Caco-2 (cell line): ENCODE measurements at regions not wholly inside any gene's neighbourhood (a gene's known extent, or its start where the extent isn't known, plus 50 kb on each side); places are given as distances from the start of the nearest gene placed in this dataset.
"Not testable (repeated sequence)": the region's sequence is repeated elsewhere in the genome, so short reads cannot be mapped to it uniquely, and the experiment has no call there.

Experiments
- BruUV-seq: library from RNA; stranded (reverse); fragments of 400-500 nt; replicated peaks from 2 replicates; lab custom pipeline; 2021; lab: Mats Ljungman, UMichigan
- CTCF ChIA-PET: fragments of 300-600 bp; sonication (Branson Sonifier 250); formaldehyde crosslinking; loops from one replicate; lab custom pipeline; 2022; ENCODE audit warnings: antibody characterized with exemption; lab: Charles Lee
- POLR2A ChIA-PET: fragments of 300-600 bp; sonication (Branson Sonifier 250); formaldehyde crosslinking; loops from one replicate; lab custom pipeline; 2022; ENCODE audit warnings: antibody characterized with exemption; lab: Charles Lee
- DNase-seq, 2 experiments: peaks; one replicate each; pipeline versions ENCODE4 v3.0.0 to v3.0.0-alpha.2; 2020 to 2022
- H3K27me3 ChIP-seq: replicated peaks from 2 replicates; pipeline ENCODE4 v1.6.0; 2011; ENCODE audit warnings: low read length; ENCODE audit not compliant: control insufficient read depth, insufficient read depth
- H3K36me3 ChIP-seq: 2 replicates; pipeline ENCODE4 v1.5.1; 2011; ENCODE audit warnings: low read length; ENCODE audit not compliant: control insufficient read depth, insufficient read depth
- H3K4me1 ChIP-seq: fragments of 250-450 bp; sonication (Bioruptor Pico); 2 replicates; pipeline ENCODE4 v1.5.1; 2020; ENCODE audit warnings: mild to moderate bottlenecking
- H3K4me3 ChIP-seq: 2 replicates; pipeline ENCODE4 v1.5.1; 2011; ENCODE audit warnings: low read depth, mild to moderate bottlenecking, control low read depth, low read length
- H3K9me3 ChIP-seq: fragments of 250-450 bp; sonication (Bioruptor Pico); 2 replicates; pipeline ENCODE4 v1.5.1; 2020; ENCODE audit warnings: mild to moderate bottlenecking, moderate library complexity
- H3K27ac Mint-ChIP-seq: one replicate; pipeline ENCODE4 v1.8.0; 2022; ENCODE audit warnings: mixed read lengths; ENCODE audit not compliant: unreplicated experiment
- H3K27me3 Mint-ChIP-seq: one replicate; pipeline ENCODE4 v1.8.0; 2022; ENCODE audit warnings: mixed read lengths; ENCODE audit not compliant: insufficient read depth, unreplicated experiment
- H3K36me3 Mint-ChIP-seq: one replicate; pipeline ENCODE4 v1.8.0; 2022; ENCODE audit warnings: mild to moderate bottlenecking, mixed read lengths; ENCODE audit not compliant: insufficient read depth, unreplicated experiment
- H3K4me1 Mint-ChIP-seq: one replicate; pipeline ENCODE4 v1.8.0; 2022; ENCODE audit warnings: low read depth, mixed read lengths; ENCODE audit not compliant: unreplicated experiment
- H3K4me3 Mint-ChIP-seq: one replicate; pipeline ENCODE4 v1.8.0; 2022; ENCODE audit warnings: mild to moderate bottlenecking, moderate library complexity, mixed read lengths; ENCODE audit not compliant: unreplicated experiment
- H3K9me3 Mint-ChIP-seq: one replicate; pipeline ENCODE4 v1.8.0; 2022; ENCODE audit warnings: mixed read lengths; ENCODE audit not compliant: unreplicated experiment
- intact Hi-C: fragments of 100-400 bp; cut with micrococcal nuclease; formaldehyde crosslinking; loops from one replicate; pipeline ENCODE4 v1.10.0; 2022; ENCODE audit not compliant: unreplicated experiment
- TF ChIP-seq, protein P1 (sequence below), 2 experiments: fragments of 200-600 bp in 1 of 2; IDR thresholded peaks; 1 replicate in 1 of 2; 2 replicates in 1 of 2; pipeline versions ENCODE4 v1.5.1 to v1.8.0; 2011 to 2022; ENCODE audit warnings: antibody characterized with exemption in 1 of 2, control low read depth in 1 of 2, inconsistent platforms in 1 of 2, low read depth in 1 of 2, low read length in 1 of 2, mild to moderate bottlenecking in 1 of 2, moderate library complexity in 1 of 2; ENCODE audit not compliant: insufficient read depth in 1 of 2, severe bottlenecking in 1 of 2, unreplicated experiment in 1 of 2

DNA sequence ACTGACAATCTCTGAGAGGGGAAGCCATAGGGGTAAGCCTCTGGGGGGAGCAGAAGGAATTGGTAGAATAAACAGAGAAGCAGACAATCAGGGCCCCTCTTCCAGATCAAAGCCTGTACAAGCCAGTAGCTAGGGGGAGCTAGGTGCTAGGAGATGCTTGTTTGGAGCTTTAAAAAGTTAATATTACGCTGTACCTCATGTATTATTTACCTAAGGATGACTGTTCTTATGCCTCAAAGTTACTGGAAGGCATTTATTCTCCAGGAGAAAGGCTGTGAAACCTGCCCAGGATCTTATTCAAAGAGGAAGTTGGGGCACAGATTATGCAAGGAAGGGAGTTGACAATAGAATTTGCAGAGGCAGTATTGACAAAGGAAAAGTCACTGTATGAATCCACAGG is 111.8 kb upstream of the SLC35F1 start:
- no peak overlapping the region for H3K4me3 Mint-ChIP-seq
- CTCF ChIA-PET: interaction anchor here (0.5 kb wide), 1 partner anchor 678 kb away, joined by 4 read pairs; no protein-coding TSS in a partner anchor
- Histone ChIP-seq H3K4me3 (no peak overlapping the region), H3K27me3 (no peaks in the 10 kb centered on the region), H3K4me1 (peaks cover 3% of the 10 kb centered on the region; the same call in 1 of the 2 replicates), H3K36me3 (no peaks in the 10 kb centered on the region), H3K9me3 (no peaks in the 10 kb centered on the region)
- no peaks in the 10 kb centered on the region for H3K36me3 Mint-ChIP-seq
- H3K27ac Mint-ChIP-seq: no peak overlapping the region
- DNase-seq: no peak
- H3K4me1 Mint-ChIP-seq: no peaks in the 10 kb centered on the region
- TF ChIP-seq, protein P1, sequence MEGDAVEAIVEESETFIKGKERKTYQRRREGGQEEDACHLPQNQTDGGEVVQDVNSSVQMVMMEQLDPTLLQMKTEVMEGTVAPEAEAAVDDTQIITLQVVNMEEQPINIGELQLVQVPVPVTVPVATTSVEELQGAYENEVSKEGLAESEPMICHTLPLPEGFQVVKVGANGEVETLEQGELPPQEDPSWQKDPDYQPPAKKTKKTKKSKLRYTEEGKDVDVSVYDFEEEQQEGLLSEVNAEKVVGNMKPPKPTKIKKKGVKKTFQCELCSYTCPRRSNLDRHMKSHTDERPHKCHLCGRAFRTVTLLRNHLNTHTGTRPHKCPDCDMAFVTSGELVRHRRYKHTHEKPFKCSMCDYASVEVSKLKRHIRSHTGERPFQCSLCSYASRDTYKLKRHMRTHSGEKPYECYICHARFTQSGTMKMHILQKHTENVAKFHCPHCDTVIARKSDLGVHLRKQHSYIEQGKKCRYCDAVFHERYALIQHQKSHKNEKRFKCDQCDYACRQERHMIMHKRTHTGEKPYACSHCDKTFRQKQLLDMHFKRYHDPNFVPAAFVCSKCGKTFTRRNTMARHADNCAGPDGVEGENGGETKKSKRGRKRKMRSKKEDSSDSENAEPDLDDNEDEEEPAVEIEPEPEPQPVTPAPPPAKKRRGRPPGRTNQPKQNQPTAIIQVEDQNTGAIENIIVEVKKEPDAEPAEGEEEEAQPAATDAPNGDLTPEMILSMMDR (IDR thresholded peaks at IDR 0.05; ENCODE audit: insufficient read depth in 1 of 2, low read depth in 1 of 2, low read length in 1 of 2, severe bottlenecking in 1 of 2, unreplicated experiment in 1 of 2): no peak
- peaks cover 5% of the 10 kb centered on the region for H3K27me3 Mint-ChIP-seq
- POLR2A ChIA-PET: no interaction called here
- BruUV-seq: no TSS peak
- no peaks in the 10 kb centered on the region for H3K9me3 Mint-ChIP-seq
- intact Hi-C loops: no loop called here

- H3K36me3 ChIP-seq, H3K4me3 ChIP-seq, CTCF ChIA-PET, POLR2A ChIA-PET, H3K4me1 ChIP-seq, intact Hi-C loops, H3K27me3 ChIP-seq, DNase-seq, H3K27ac Mint-ChIP-seq, H3K4me3 Mint-ChIP-seq, H3K36me3 Mint-ChIP-seq, H3K4me1 Mint-ChIP-seq, H3K9me3 Mint-ChIP-seq, BruUV-seq, H3K9me3 ChIP-seq, H3K27me3 Mint-ChIP-seq: not testable (repeated sequence)
Observed at GRCh38 chr6:117798819-117799218, 108.2 kb upstream of the SLC35F1 start.

DNA sequence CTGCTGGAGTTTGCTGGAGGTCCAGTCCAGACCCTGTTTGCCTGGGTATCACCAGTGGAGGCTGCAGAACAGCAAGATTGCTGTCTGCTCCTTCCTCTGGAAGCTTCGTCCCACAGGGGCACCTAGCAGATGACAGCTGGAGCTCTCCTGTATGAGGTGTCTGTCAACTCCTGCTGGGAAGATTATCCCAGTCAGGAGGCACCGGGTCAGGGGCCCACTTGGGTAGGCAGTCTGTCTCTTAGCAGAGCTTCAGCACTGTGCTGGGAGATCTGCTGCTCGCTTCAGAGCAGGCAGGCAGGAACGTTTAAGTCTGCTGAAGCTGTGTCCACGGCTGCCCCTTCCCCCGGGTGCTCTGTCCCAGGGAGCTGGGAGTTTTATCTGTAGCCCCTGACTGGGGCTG is 96.8 kb upstream of the SLC35F1 start:
- DNase-seq: no peak
- Histone ChIP-seq H3K27me3 (no peaks in the 10 kb centered on the region; the same call in 1 of the 2 replicates), H3K9me3 (no peaks in the 10 kb centered on the region), H3K4me1 (no peaks in the 10 kb centered on the region), H3K4me3 (no peak overlapping the region), H3K36me3 (no peaks in the 10 kb centered on the region)
- no TSS peak for BruUV-seq
- Mint-ChIP-seq H3K27ac (no peak overlapping the region), H3K4me1 (no peaks in the 10 kb centered on the region), H3K36me3 (no peaks in the 10 kb centered on the region), H3K4me3 (no peak overlapping the region), H3K27me3 (peaks cover 3% of the 10 kb centered on the region), H3K9me3 (peaks cover 7% of the 10 kb centered on the region)
- intact Hi-C loops: no loop called here
- TF ChIP-seq, protein P1 (IDR thresholded peaks at IDR 0.05; ENCODE audit: insufficient read depth in 1 of 2, low read depth in 1 of 2, low read length in 1 of 2, severe bottlenecking in 1 of 2, unreplicated experiment in 1 of 2): no peak
- ChIA-PET CTCF (no interaction called here), POLR2A (no interaction called here)

GRCh38 chr6:117817499-117817898 is 89.6 kb upstream of the SLC35F1 start:
- no TSS peak for BruUV-seq
- Mint-ChIP-seq H3K27me3 (no peaks in the 10 kb centered on the region), H3K9me3 (peaks cover 13% of the 10 kb centered on the region), H3K4me1 (no peaks in the 10 kb centered on the region), H3K4me3 (no peak overlapping the region), H3K36me3 (no peaks in the 10 kb centered on the region), H3K27ac (no peak overlapping the region)
- Histone ChIP-seq H3K36me3 (no peaks in the 10 kb centered on the region), H3K9me3 (no peaks in the 10 kb centered on the region), H3K4me3 (no peak overlapping the region), H3K27me3 (no peaks in the 10 kb centered on the region), H3K4me1 (no peaks in the 10 kb centered on the region)
- TF ChIP-seq, protein P1 (IDR thresholded peaks at IDR 0.05; ENCODE audit: insufficient read depth in 1 of 2, low read depth in 1 of 2, low read length in 1 of 2, severe bottlenecking in 1 of 2, unreplicated experiment in 1 of 2): no peak
- CTCF ChIA-PET: no interaction called here
- intact Hi-C loops: no loop called here
- POLR2A ChIA-PET: no interaction called here
- DNase-seq: no peak
